NCI-H1092 treated with DMSO at 0.1 percent for 48 hours (cell line): ENCODE measurements at regions not wholly inside any gene's neighbourhood (a gene's known extent, or its start where the extent isn't known, plus 50 kb on each side); places are given as distances from the start of the nearest gene placed in this dataset.
A peak's percentile ranks its signal among the peaks of the same experiment; 100 is the strongest.

Source experiments
- DNase-seq: peaks from one replicate; lab custom pipeline; 2025; lab: John Stamatoyannopoulos, UW

- DNase-seq, result no peak
Measured at GRCh38 chr11:8323161-8323935, 59.7 kb upstream of the LMO1 start.

- DNase-seq, result no peak
Measured at GRCh38 chr11:8321876-8322275, 58.2 kb upstream of the LMO1 start.

GRCh38 chr11:8320076-8320475, 56.4 kb upstream of the LMO1 start:
- DNase-seq, result no peak

GRCh38 chr11:8318536-8318935, 54.9 kb upstream of the LMO1 start:
- no peak for DNase-seq

- DNase-seq, result no peak
Measured at GRCh38 chr11:8317159-8317558, 53.5 kb upstream of the LMO1 start.

GRCh38 chr11:8315954-8316353, 52.3 kb upstream of the LMO1 start:
- DNase-seq, result no peak

GRCh38 chr11:8315463-8315862, 51.8 kb upstream of the LMO1 start:
- no peak for DNase-seq

- peak; percentile 30 for DNase-seq
Measured at GRCh38 chr11:8314916-8315315, 51.2 kb upstream of the LMO1 start.

- DNase-seq, result no peak
Measured at GRCh38 chr11:8313504-8314090, 49.9 kb upstream of the LMO1 start.
